K562 (cell line): ENCODE measurements at regions not wholly inside any gene's neighbourhood (a gene's known extent, or its start where the extent isn't known, plus 50 kb on each side); places are given as distances from the start of the nearest gene placed in this dataset.

ENCODE experiments used
- AFF4 ChIP-seq: sonication (generic); formaldehyde crosslinking; IDR thresholded peaks from 2 replicates; pipeline ENCODE4 v1.8.0; 2023; ENCODE audit warnings: mild to moderate bottlenecking, missing genetic modification reagents
- ARID4B ChIP-seq: sonication (generic); formaldehyde crosslinking; IDR thresholded peaks from 2 replicates; pipeline ENCODE4 v1.8.0; 2022; ENCODE audit warnings: mild to moderate bottlenecking, missing genetic modification reagents
- BRF1 ChIP-seq: IDR thresholded peaks from 3 replicates; pipeline ENCODE4 v1.6.1; 2011; ENCODE audit warnings: borderline replicate concordance, mild to moderate bottlenecking; ENCODE audit not compliant: insufficient read length; ENCODE audit errors: extremely low read depth
- CBX2 ChIP-seq: fragments of 200-600 bp; sonication (generic); IDR thresholded peaks from one replicate; pipeline ENCODE4 v1.6.1; 2012; ENCODE audit warnings: mild to moderate bottlenecking, low read length, inconsistent platforms; ENCODE audit not compliant: insufficient read depth, poor library complexity, severe bottlenecking
- CEBPB ChIP-seq: fragments of 450-650 bp; IDR thresholded peaks from 2 replicates; pipeline ENCODE4 v1.6.1; 2016; ENCODE audit warnings: missing genetic modification characterization, missing compliant biosample characterization
- CUX1 ChIP-seq: fragments of 200-800 bp; sonication (Bioruptor generic); IDR thresholded peaks from 2 replicates; pipeline ENCODE4 v1.6.1; 2016; ENCODE audit warnings: missing genetic modification characterization, missing compliant biosample characterization
- E2F1 ChIP-seq: sonication (generic); formaldehyde crosslinking; IDR thresholded peaks from 2 replicates; pipeline ENCODE4 v1.8.1; 2023; ENCODE audit warnings: mild to moderate bottlenecking, missing genetic modification reagents, moderate library complexity
- ETV1 ChIP-seq: fragments of 450-650 bp; conservative IDR thresholded peaks from 2 replicates; pipeline ENCODE4 v1.6.1; 2016; ENCODE audit warnings: missing genetic modification characterization, control low read depth, low read depth, missing compliant biosample characterization
- POLR2AphosphoS5 ChIP-seq: IDR thresholded peaks from 2 replicates; pipeline ENCODE4 v1.6.1; 2011; ENCODE audit warnings: mild to moderate bottlenecking, low read depth, low read length, moderate library complexity; ENCODE audit not compliant: control insufficient read depth, insufficient read depth
- TGIF2 ChIP-seq: sonication (generic); formaldehyde crosslinking; IDR thresholded peaks from 2 replicates; pipeline ENCODE4 v1.8.1; 2022; ENCODE audit warnings: mild to moderate bottlenecking, missing genetic modification reagents, moderate library complexity

GRCh38 chr10:44310762-44311562, 73.9 kb downstream of the CXCL12 start (continued):
- no peak for TF ChIP-seq CUX1
- TF ChIP-seq POLR2AphosphoS5, result no peak
- peak; percentile 85 for TF ChIP-seq E2F1 (CRISPR knock-in tag)
- peak; percentile 37; the same call in 1 of the 2 replicates for TF ChIP-seq ARID4B (CRISPR knock-in tag)
- TF ChIP-seq CEBPB (tag), result no peak
- no peak for TF ChIP-seq BRF1
- TF ChIP-seq ETV1 (tag), result 0 out of 2 replicates have a peak, but pooled peaks have one; percentile 14
- TF ChIP-seq AFF4, result no peak
- no peak for TF ChIP-seq TGIF2 (CRISPR knock-in tag)
- no peak for TF ChIP-seq CBX2
